NCI-H1105 treated with DMSO at 0.1 percent for 48 hours (cell line): ENCODE measurements at regions not wholly inside any gene's neighbourhood (a gene's known extent, or its start where the extent isn't known, plus 50 kb on each side); places are given as distances from the start of the nearest gene placed in this dataset.
A peak's percentile ranks its signal among the peaks of the same experiment; 100 is the strongest.

ENCODE experiments used
- DNase-seq: peaks from one replicate; lab custom pipeline; 2025; lab: John Stamatoyannopoulos, UW

- DNase-seq = no peak
These were observed 86.7 kb upstream of the TTC34 start for GRCh38 chr1:2887941-2888855.

GRCh38 chr1:2890221-2890850 is 88.8 kb upstream of the TTC34 start:
- no peak for DNase-seq

GRCh38 chr1:2891923-2892448 is 90.5 kb upstream of the TTC34 start:
- DNase-seq = no peak

GRCh38 chr1:2893473-2894120 is 92.1 kb upstream of the TTC34 start:
- DNase-seq = no peak

GRCh38 chr1:2894381-2895041 is 93.0 kb upstream of the TTC34 start:
- no peak for DNase-seq

- no peak for DNase-seq
These were observed 95.3 kb upstream of the TTC34 start for GRCh38 chr1:2896824-2897223.

- no peak for DNase-seq
These were observed 101.7 kb upstream of the TTC34 start for GRCh38 chr1:2903226-2903625.

- DNase-seq = no peak
These were observed 102.7 kb upstream of the TTC34 start for GRCh38 chr1:2904191-2904590.

GRCh38 chr1:2905356-2905755 is 103.9 kb upstream of the TTC34 start:
- DNase-seq = no peak

GRCh38 chr1:2906085-2906484 is 104.6 kb upstream of the TTC34 start:
- peak; percentile 2 for DNase-seq

- no peak for DNase-seq
These were observed 105.1 kb upstream of the TTC34 start for GRCh38 chr1:2906620-2907019.

- no peak for DNase-seq
These were observed 105.6 kb upstream of the TTC34 start for GRCh38 chr1:2907051-2907450.

- no peak for DNase-seq
These were observed 106.6 kb upstream of the TTC34 start for GRCh38 chr1:2908081-2908480.

- no peak for DNase-seq
These were observed 107.1 kb upstream of the TTC34 start for GRCh38 chr1:2908561-2908960.

GRCh38 chr1:2909797-2910196 is 108.3 kb upstream of the TTC34 start:
- no peak for DNase-seq

GRCh38 chr1:2910211-2910610 is 108.7 kb upstream of the TTC34 start:
- no peak for DNase-seq

- no peak for DNase-seq
These were observed 109.7 kb upstream of the ACTRT2 start for GRCh38 chr1:2911421-2912178.

GRCh38 chr1:2912424-2913061 is 108.7 kb upstream of the ACTRT2 start:
- DNase-seq = no peak

- no peak for DNase-seq
These were observed 108.2 kb upstream of the ACTRT2 start for GRCh38 chr1:2913091-2913490.

- no peak for DNase-seq
These were observed 106.6 kb upstream of the ACTRT2 start for GRCh38 chr1:2914702-2915101.

- no peak for DNase-seq
These were observed 105.1 kb upstream of the ACTRT2 start for GRCh38 chr1:2916153-2916552.
